Erythroblast (primary cell): ENCODE measurements at regions not wholly inside any gene's neighbourhood (a gene's known extent, or its start where the extent isn't known, plus 50 kb on each side); places are given as distances from the start of the nearest gene placed in this dataset.

Experiments
- GATA1 ChIP-seq: IDR thresholded peaks from 2 replicates; pipeline ENCODE4 v1.6.1; 2011; ENCODE audit warnings: low read depth, mild to moderate bottlenecking, control low read depth, low read length, moderate library complexity
- POLR2A ChIP-seq: IDR thresholded peaks from 2 replicates; pipeline ENCODE4 v1.6.1; 2011; ENCODE audit warnings: mild to moderate bottlenecking, low read length

GRCh38 chr3:187968883-187969580, 184.9 kb upstream of the LPP start:
- TF ChIP-seq POLR2A (no peak), GATA1 (no peak)
